AG09309 (cell line): ENCODE measurements at regions not wholly inside any gene's neighbourhood (a gene's known extent, or its start where the extent isn't known, plus 50 kb on each side); places are given as distances from the start of the nearest gene placed in this dataset.

Experiments
- DNase-seq: peaks from one replicate; pipeline ENCODE4 v3.0.0-alpha.2; 2010; ENCODE audit warnings: low read depth
- H3K4me3 ChIP-seq: 2 replicates; pipeline ENCODE4 v1.5.1; 2011; ENCODE audit warnings: mild to moderate bottlenecking, low read depth, low read length, moderate library complexity; ENCODE audit not compliant: control insufficient read depth
- TF ChIP-seq, protein P1 (sequence below): IDR thresholded peaks from 2 replicates; pipeline ENCODE4 v1.5.1; 2011; ENCODE audit warnings: mild to moderate bottlenecking, low read depth, low read length, inconsistent platforms; ENCODE audit not compliant: insufficient read depth, control insufficient read depth; ENCODE audit errors: missing control alignments

DNA sequence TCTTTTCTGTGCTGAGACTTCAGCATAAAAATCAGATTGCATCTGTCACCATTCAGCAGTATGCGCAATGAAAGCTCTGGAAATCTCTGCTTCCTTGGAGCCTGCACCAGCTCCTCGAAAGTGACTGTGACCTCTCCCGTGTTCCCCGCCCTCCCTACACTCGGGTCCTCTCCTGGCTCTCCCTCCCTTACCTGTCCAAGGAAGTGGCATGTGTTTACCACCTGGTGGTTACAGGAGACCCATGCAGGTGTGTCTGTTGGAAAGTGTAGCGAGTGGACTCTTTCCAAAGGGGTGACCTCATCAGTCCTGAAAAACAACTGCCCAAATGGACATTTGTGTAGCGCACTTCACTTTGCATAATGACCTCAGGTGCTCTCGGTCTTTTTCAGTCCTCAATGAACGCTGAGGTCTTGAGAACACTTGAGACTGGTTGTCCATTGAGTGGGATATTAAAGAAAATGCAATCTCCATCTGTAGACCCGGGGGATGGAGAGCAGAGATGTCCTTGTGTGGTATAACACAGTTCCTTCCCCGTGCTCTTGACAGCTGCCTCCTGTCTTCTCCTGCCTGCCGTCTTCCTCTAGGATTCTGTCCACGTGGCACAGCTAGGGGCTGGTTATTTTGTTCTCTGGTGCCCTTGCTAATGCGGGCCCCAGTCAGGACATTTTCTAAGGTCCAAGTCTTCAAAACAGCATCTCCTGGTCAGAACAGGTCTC, 133.2 kb downstream of the ACKR3 start:
- TF ChIP-seq, protein P1, sequence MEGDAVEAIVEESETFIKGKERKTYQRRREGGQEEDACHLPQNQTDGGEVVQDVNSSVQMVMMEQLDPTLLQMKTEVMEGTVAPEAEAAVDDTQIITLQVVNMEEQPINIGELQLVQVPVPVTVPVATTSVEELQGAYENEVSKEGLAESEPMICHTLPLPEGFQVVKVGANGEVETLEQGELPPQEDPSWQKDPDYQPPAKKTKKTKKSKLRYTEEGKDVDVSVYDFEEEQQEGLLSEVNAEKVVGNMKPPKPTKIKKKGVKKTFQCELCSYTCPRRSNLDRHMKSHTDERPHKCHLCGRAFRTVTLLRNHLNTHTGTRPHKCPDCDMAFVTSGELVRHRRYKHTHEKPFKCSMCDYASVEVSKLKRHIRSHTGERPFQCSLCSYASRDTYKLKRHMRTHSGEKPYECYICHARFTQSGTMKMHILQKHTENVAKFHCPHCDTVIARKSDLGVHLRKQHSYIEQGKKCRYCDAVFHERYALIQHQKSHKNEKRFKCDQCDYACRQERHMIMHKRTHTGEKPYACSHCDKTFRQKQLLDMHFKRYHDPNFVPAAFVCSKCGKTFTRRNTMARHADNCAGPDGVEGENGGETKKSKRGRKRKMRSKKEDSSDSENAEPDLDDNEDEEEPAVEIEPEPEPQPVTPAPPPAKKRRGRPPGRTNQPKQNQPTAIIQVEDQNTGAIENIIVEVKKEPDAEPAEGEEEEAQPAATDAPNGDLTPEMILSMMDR, result no peak
- H3K4me3 ChIP-seq, result no peak overlapping the region
- DNase-seq, result no peak

DNA sequence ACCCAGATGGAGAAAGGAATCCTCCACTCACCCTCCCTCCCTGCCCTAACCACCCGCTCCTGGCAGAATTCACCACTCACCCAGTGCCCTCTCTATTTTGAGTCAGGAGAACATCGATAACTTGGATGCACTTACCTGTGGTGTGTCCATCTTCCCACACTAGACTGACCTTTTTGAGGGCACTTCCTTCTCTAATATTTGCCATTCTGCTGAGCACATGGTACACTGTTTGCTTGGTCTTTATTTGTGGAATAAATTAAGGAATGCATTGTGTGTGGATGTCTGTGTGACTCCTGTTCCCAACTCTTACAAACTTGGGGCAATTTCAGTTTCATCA, 133.7 kb downstream of the ACKR3 start:
- TF ChIP-seq, protein P1, result no peak
- no peak for DNase-seq
- H3K4me3 ChIP-seq, result no peak overlapping the region

DNA sequence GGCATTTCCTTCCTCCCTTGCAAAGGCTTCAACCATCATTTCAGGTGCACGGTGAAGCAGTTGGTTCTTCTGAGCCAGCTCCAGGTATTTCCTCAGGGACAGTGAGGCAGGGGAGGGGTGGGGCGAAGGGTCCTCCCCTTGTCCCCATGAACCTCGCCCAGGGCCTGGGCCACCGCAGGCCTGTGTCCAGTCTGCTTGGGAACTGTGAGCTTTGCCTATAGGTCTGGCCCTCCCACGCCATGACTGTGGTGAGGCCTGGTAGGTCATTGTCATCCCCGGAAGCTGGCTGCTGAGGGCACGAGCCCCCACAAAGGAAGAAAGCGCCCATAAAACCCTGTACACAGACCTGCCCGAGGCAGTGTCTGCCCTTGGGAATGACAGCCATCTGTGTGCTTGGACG, 134.3 kb downstream of the ACKR3 start:
- H3K4me3 ChIP-seq, result no peak overlapping the region
- TF ChIP-seq, protein P1, result no peak
- DNase-seq, result no peak

DNA sequence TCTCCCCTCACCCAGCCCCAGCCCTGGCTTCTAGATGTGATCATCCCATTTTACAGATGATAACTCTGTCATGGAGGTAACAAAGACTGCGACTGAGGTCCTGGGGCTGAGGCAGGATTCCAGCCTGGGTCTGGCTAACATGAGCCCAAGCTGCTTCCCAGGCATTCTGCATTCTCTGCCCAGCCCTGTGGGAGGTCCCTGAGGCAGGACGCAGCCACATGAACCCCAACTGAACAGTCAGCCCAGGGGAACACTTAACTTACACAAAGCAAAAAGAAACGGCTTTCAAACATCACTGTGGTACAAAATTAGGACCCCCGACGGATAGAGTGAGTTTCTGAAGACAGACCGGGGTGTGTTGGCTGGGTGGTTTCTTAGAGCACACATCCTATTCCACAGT, 135.3 kb downstream of the ACKR3 start:
- no peak overlapping the region for H3K4me3 ChIP-seq
- DNase-seq, result no peak
- TF ChIP-seq, protein P1, result no peak

DNA sequence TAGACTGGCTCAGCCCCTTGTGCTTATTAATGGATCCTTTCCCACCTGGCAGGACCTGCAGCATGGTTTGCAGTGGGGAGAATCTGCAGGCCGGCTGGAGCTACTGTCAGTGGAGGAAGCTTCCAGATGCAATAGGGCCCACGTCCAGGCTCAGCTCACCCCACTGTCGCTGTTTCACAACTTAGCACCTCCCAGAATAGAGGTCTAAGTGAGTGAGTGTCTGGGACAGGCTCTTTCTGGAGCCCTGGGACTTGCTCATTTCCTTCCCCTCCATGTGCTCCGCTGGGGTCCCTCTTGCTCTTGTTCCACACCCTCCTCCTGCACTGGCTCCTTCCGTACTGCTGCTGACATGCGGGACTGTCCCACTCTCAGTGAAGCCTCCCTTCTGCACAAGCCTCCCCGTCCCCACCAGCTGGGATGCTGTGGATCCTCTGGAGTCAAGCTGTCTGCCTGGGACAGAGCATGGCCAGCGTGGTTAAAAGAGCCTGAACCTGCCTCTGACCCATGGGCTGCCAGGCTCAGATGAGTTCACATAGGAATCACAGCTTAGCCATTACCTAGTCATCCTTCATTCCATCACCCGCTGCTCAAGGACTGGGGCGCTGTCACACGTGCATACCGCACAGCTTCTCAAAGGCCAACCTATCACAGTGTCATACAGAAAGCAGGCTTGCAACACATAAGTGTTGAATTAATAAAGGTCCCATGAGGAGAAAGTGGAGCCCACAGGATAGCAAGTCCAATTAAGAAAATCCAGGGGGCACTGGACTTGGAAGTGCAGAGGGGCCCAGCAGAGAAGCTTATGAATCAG, 135.9 kb downstream of the ACKR3 start:
- no peak overlapping the region for H3K4me3 ChIP-seq
- TF ChIP-seq, protein P1, result no peak
- DNase-seq, result no peak

DNA sequence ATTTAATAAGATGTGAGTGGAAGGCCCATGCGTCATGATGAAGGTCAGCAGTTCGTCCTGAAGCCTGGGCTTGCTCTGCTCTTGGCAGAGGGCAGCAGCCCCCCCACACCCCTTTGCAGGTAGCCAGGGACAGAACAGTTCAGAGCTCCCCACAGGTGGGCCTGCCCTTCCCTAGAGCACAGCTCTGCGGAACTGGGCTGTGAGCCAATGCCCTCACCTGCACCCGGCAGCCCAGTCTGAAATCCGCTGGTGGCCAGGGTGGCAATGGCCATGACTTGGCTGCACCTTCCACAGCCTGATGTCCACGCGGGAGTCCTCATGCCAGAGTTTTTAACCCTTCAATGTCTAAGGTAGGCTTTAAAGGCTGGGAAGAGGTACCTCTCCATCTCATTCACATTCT, 136.7 kb downstream of the ACKR3 start:
- DNase-seq, result no peak
- H3K4me3 ChIP-seq, result no peak overlapping the region
- TF ChIP-seq, protein P1, result no peak
